Left lung (tissue), 4 donors: ENCODE measurements at regions not wholly inside any gene's neighbourhood (a gene's known extent, or its start where the extent isn't known, plus 50 kb on each side); places are given as distances from the start of the nearest gene placed in this dataset.

Experiments
- ATAC-seq: fragments of 200-7000 bp; cut with Tn5 transposase; one replicate; pipeline ENCODE4 v1.9.1; 2020; ENCODE audit warnings: moderate library complexity
- DNase-seq, 4 donors: peaks; one replicate each; pipeline ENCODE4 v3.0.0-alpha.2; 2013 to 2020
- H3K27ac ChIP-seq, 2 donors: fragments of 200-600 bp; sonication (generic) in 1 of 2; one replicate each; pipeline versions ENCODE4 v1.5.0 to v1.8.0; 2020 to 2021
- H3K27me3 ChIP-seq, 2 donors: fragments of 200-600 bp; sonication (generic) in 1 of 2; one replicate each; pipeline versions ENCODE4 v1.5.0 to v1.8.0; 2020 to 2021
- H3K36me3 ChIP-seq, 2 donors: fragments of 200-600 bp; sonication (generic) in 1 of 2; one replicate each; pipeline versions ENCODE4 v1.5.0 to v1.8.0; 2020 to 2021
- H3K4me1 ChIP-seq, 2 donors: fragments of 200-600 bp; one replicate each; pipeline ENCODE4 v1.8.0; 2021
- H3K4me3 ChIP-seq, 2 donors: fragments of 200-600 bp; sonication (generic) in 1 of 2; one replicate each; pipeline versions ENCODE4 v1.5.0 to v1.8.0; 2020 to 2021; ENCODE audit warnings: mild to moderate bottlenecking in 1 of 2
- H3K9me3 ChIP-seq, 2 donors: fragments of 200-600 bp; sonication (generic) in 1 of 2; one replicate each; pipeline versions ENCODE4 v1.5.0 to v1.8.0; 2020 to 2021
- CTCF ChIP-seq, 2 donors: fragments of 200-600 bp; sonication (generic) in 1 of 2; IDR thresholded peaks; one replicate each; pipeline versions ENCODE4 v1.5.0 to v1.8.0; 2021; ENCODE audit warnings: antibody characterized with exemption in 2 of 2
- intact Hi-C, 2 donors: fragments of 100-400 bp; cut with DNase I; formaldehyde crosslinking; loops; one replicate each; pipeline versions ENCODE4 v1.11.2 to v1.14.2; 2022
- donor health status: DM: no; HTN: yes; CAD: no.
- donor health status: DM: no; HTN: no; CAD: no.

DNA sequence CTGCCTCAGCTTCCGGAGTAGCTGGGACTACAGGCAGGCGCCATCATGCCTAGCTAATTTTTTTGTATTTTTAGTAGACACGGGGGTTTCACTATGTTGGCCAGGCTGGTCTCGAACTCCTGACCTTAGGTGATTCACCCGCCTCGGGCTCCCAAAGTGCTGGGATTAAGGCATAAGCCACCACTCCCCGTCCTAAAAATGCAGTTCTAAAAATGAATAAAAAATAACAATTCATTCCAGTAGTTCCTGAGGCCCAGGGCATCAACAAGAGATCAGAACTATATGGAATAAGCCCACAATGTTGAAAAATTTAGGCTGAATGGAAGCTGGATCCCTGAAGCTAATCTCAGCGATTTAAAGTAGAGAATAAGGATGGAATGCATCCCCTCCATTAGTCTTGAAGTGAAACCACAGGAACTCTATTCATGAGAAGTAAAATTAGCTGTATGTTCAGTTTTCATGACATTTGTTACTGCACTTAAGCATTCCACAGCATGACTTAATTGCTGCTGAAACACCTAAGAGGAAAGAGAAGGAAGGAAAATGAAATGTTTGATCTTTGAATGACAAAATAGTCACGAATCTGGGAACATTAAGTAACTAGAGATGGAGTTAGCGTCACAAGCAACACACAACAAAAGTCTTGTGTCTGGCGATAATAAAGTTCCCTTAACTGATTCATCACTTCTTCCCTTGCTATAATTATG, 80.4 kb upstream of the RIPOR2 start:
- Histone ChIP-seq H3K36me3 (no peaks in the 10 kb centered on the region), H3K27ac (peak overlapping the region; percentile 64 to 71), H3K4me3 (no peak overlapping the region), H3K4me1 (peaks cover 11 to 67% of the 10 kb centered on the region in 2 donors), H3K27me3 (no peaks in the 10 kb centered on the region), H3K9me3 (no peaks in the 10 kb centered on the region)
- TF ChIP-seq CTCF (IDR thresholded peaks at IDR 0.05) = no peak
- peak; percentile 31 for ATAC-seq
- intact Hi-C loops = loop anchor here in 1 of 2 donors (10.0 kb wide), 1 partner anchor 161 kb away; no protein-coding TSS in a partner anchor
- DNase-seq = peak in 1 of 4 donors; percentile 23

- Histone ChIP-seq H3K36me3 (no peaks in the 10 kb centered on the region), H3K27me3 (no peaks in the 10 kb centered on the region), H3K27ac (peak overlapping the region; percentile 64 to 71), H3K4me1 (peaks cover 11 to 58% of the 10 kb centered on the region in 2 donors), H3K4me3 (no peak overlapping the region), H3K9me3 (no peaks in the 10 kb centered on the region)
- no peak for DNase-seq
- intact Hi-C loops = loop anchor here in 1 of 2 donors (10.0 kb wide), 1 partner anchor 163 kb away; no protein-coding TSS in a partner anchor
- peak; percentile 77 for ATAC-seq
- TF ChIP-seq CTCF (IDR thresholded peaks at IDR 0.05) = no peak
Measured at GRCh38 chr6:25017486-25017885, 81.7 kb upstream of the RIPOR2 start.

GRCh38 chr6:25017932-25018567, 82.3 kb upstream of the RIPOR2 start:
- ATAC-seq = peak; percentile 91
- intact Hi-C loops = loop anchor here in 1 of 2 donors (10.0 kb wide), 1 partner anchor 163 kb away; no protein-coding TSS in a partner anchor

DNA sequence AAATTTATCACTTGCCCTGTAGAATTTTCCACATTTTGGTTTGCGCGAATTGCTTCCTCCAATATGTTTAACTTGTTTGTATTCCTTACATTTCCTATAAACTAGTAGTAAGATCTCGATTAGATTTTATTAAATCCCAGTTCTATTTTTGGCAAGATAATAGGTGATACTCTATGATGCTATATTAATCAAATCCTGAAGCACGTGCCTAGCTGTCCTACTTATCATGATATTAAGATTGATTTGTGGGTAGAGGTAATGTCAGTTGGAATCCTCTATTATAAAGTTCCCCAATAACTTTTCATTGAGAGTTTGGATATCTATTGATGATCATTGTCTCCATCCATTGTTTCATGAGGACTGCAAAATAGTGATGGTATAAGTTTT, 82.8 kb upstream of the RIPOR2 start:
- no peak for ATAC-seq
- DNase-seq = no peak
- Histone ChIP-seq H3K9me3 (no peaks in the 10 kb centered on the region), H3K4me1 (peaks cover 11 to 48% of the 10 kb centered on the region in 2 donors), H3K27ac (no peak overlapping the region), H3K27me3 (no peaks in the 10 kb centered on the region), H3K36me3 (no peaks in the 10 kb centered on the region), H3K4me3 (no peak overlapping the region)
- TF ChIP-seq CTCF (IDR thresholded peaks at IDR 0.05) = no peak
- intact Hi-C loops = loop anchor here in 1 of 2 donors (10.0 kb wide), 1 partner anchor 164 kb away; no protein-coding TSS in a partner anchor

More at GRCh38 chr6:25017932-25018567, 82.3 kb upstream of the RIPOR2 start:
- peak in 3 of 4 donors; percentile 33 to 80 (median 79) for DNase-seq
- Histone ChIP-seq H3K27me3 (no peaks in the 10 kb centered on the region), H3K9me3 (no peaks in the 10 kb centered on the region), H3K36me3 (no peaks in the 10 kb centered on the region), H3K4me3 (no peak overlapping the region), H3K27ac (peak overlapping the region; percentile 64 to 71), H3K4me1 (peaks cover 11 to 53% of the 10 kb centered on the region in 2 donors)
- TF ChIP-seq CTCF (IDR thresholded peaks at IDR 0.05) = peak; percentile 58 to 73

DNA sequence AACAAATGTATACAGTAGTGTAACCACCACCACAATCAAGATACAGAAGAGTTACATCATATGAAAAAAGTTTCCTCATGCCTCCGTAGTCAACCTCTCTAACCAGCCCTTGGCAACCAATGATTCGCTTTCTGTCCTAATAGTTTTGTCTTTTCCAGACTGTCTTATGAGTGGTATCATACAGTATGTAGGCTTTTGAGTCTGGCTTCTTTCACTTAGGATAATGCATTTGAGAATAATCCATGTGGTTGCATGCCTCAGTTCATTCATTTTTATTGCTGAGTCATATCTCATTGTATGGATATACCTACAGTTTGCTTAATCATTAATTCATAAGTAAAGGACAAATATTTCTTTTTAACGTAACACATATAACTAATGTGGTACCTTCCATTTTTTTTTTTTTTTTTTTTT, 86.4 kb upstream of the RIPOR2 start:
- Histone ChIP-seq H3K27ac (no peak overlapping the region), H3K4me3 (no peak overlapping the region), H3K36me3 (no peaks in the 10 kb centered on the region), H3K4me1 (peaks cover 2 to 33% of the 10 kb centered on the region in 2 donors), H3K27me3 (no peaks in the 10 kb centered on the region), H3K9me3 (no peaks in the 10 kb centered on the region)
- ATAC-seq (no peak), DNase-seq (no peak)
- TF ChIP-seq CTCF (IDR thresholded peaks at IDR 0.05) = no peak
- intact Hi-C loops = no loop called here
